ENCODE measurements at regions not wholly inside any gene's neighbourhood (a gene's known extent, or its start where the extent isn't known, plus 50 kb on each side); places are given as distances from the start of the nearest gene placed in this dataset.
"Not testable (repeated sequence)": the region's sequence is repeated elsewhere in the genome, so short reads cannot be mapped to it uniquely, and the experiment has no call there.

GRCh38 chr2:242041816-242042215, 172.3 kb downstream of the RTP5 start:
- no peak for DNase-seq (ENCODE audit: extremely low read depth, low read depth, low spot score)

GRCh38 chr2:242043538-242044312, 174.2 kb downstream of the RTP5 start:
- no peak for DNase-seq (ENCODE audit: extremely low read depth, low read depth, low spot score)

DNA sequence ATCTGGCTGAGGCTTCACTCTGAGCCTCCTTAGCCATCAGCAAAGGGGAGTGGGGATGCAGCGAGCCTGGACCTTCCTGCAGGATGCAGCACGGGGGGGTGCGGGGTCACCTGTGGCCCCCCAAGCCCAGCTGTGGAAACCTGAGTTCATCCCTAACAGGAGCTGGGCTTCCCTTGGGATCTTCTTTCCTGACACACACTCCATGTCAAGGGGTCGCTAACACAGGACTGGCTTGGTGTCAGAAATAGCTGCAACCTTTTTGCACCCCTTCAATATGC, 174.7 kb downstream of the RTP5 start:
- no peak for DNase-seq (ENCODE audit: extremely low read depth, low read depth, low spot score)

DNA sequence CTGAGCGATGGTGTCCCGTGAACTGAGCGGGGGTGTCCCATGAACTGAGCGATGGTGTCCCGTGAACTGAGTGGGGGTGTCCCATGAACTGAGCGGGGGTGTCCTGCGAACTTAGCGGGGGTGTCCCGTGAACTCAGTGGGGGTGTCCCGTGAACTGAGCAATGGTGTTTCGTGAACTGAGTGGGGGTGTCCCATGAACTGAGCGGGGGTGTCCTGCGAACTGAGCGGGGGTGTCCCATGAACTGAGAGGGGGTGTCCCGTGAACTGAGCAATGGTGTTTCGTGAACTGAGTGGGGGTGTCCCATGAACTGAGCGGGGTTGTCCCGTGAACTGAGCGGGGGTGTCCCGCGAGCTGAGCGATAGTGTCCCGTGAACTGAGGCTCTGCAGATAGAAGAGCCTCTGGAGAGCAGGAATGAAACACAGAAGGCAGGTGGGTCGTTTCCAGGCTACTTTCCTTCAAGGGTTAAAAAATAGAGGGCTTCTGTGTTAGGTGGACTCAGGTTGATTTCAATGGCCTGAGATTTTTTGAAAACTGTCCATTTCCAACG, 176.1 kb downstream of the RTP5 start:
- DNase-seq (ENCODE audit: extremely low read depth, low read depth, low spot score), result not testable (repeated sequence)

DNA sequence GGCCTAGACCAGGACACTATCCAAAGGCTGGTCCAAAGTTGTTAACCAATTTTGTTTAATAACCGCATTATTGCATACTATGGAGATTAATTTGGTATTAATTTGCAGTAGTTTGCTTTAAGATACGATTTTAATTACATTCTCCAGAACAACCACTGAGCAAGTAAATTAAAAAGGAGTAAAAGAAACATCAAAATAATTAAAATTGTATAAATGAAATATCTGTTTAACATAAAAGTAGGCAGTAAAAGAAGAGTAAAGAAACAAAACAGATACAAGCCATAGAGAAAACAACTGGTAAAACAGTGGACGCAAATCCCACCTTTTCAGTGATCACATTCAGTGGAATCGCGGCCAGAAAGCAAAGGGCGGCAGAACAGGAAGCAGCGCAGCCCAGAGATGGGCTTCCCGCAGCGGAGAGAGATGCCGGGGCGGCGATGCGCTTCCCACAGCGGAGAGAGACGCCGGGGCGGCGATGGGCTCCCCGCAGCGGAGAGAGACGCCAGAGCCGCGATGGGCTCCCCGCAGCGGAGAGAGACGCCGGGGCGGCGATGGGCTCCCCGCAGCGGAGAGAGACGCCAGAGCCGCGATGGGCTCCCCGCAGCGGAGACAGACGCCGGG, 176.8 kb downstream of the RTP5 start:
- DNase-seq (ENCODE audit: extremely low read depth, low read depth, low spot score), result no peak

DNA sequence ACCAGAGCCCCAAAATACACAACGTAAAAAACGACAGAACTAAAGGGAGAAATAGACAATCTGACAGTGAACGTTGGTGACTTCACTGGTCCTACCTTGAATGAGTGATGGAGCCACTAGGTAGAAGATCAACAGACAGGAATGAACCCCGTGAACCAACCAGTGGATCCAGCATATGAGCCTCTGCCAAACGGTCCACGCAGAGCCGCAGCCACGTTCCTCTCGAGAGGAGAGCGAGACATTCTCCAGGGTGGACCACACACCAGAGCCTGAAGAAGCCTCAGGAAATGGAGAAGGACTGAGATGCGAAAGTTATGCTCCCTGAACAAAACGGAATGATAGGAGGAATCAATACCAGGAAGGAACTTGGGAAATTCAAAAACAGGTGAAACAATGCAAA, 178.4 kb downstream of the RTP5 start:
- no peak for DNase-seq (ENCODE audit: extremely low read depth, low read depth, low spot score)

- DNase-seq (ENCODE audit: extremely low read depth, low read depth, low spot score), result no peak
Measured at GRCh38 chr2:242048479-242048878, 178.9 kb downstream of the RTP5 start.

DNA sequence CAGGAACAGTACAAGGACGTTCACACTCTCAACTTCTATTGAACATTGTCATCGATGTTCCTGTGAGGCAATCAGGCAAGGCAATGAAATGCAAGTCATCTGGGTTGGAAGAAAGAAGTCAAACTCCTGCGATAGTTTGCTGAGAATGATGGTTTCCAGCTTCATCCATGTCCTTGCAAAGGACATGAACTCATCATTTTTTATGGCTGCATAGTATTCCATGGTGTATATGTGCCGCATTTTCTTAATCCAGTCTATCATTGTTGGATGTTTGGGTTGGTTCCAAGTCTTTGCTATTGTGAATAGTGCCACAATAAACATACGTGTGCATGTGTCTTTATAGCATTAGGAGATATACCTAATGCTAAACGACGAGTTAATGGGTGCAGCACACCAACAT, 180.0 kb downstream of the RTP5 start:
- DNase-seq (ENCODE audit: extremely low read depth, low read depth, low spot score), result not testable (repeated sequence)

GRCh38 chr2:242051463-242051862, 181.9 kb downstream of the RTP5 start:
- DNase-seq (ENCODE audit: extremely low read depth, low read depth, low spot score), result no peak

DNA sequence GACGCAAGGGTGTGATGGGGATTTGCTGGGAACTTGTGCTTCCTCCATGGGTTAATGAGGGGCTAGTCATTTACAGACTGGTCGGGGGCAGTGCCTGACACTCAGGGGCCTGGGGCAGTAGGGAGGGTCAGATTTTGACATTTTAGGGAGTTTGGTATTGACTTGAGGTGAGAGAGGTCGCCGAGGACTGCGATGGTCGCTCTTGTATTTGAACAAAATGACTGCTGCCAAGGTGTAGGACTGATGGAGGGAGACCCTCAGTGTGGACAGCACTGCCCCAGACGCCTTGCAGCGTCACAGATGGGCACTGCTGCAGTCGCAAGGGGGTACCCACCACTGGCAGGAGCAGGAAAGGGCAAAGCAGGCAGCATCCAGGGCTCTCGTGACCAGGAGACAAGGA, 182.9 kb downstream of the RTP5 start:
- no peak for DNase-seq (ENCODE audit: extremely low read depth, low read depth, low spot score)

GRCh38 chr2:242053921-242054320, 184.4 kb downstream of the RTP5 start:
- no peak for DNase-seq (ENCODE audit: extremely low read depth, low read depth, low spot score)

GRCh38 chr2:242054406-242054805, 184.9 kb downstream of the RTP5 start:
- no peak for DNase-seq (ENCODE audit: extremely low read depth, low read depth, low spot score)

GRCh38 chr2:242054881-242055801, 185.6 kb downstream of the RTP5 start:
- DNase-seq (ENCODE audit: extremely low read depth, low read depth, low spot score), result no peak

DNA sequence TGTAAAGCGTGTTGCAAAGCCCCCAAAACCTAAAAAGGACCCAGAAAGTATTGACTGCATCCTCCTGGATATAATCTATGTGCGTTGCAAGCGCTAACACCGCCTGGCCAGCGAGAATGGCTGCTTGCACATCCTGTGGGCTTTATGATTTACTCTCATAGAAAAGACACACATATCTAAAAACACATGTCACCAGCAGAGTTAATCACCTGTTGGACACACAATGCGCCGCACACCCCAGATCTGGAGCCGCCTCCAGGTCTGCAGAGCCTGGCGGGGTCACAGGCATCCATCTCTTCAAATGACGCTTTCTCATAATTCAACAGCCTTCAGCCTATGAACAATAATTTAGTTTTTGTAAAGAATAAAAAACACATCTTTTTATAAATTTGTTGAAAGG, 186.5 kb downstream of the RTP5 start:
- DNase-seq (ENCODE audit: extremely low read depth, low read depth, low spot score), result no peak

DNA sequence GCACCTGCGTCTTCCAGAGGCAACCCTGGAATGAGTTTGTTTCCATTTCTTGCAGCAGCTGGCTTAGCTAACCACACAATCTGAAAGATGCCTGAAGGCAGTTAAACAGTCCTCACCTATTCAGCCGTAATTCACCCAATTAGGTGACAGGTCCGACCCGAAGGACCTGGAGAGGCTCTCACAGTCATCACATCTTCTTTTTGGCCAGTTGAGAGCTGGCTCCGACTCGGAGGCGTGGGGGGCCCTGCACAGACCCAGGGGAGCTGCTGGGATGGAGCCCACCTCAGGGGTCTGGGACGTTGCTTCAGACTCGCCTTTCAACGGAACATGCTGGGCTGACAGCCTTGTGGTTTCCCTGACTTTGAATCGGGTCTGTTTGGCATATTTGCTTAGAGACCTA, 187.3 kb downstream of the RTP5 start:
- DNase-seq (ENCODE audit: extremely low read depth, low read depth, low spot score), result no peak

- DNase-seq (ENCODE audit: extremely low read depth, low read depth, low spot score), result no peak
Measured at GRCh38 chr2:242057379-242058040, 188.0 kb downstream of the RTP5 start.

- DNase-seq (ENCODE audit: extremely low read depth, low read depth, low spot score), result no peak
Measured at GRCh38 chr2:242058116-242058680, 188.7 kb downstream of the RTP5 start.

- no peak for DNase-seq (ENCODE audit: extremely low read depth, low read depth, low spot score)
Measured at GRCh38 chr2:242059566-242059965, 190.0 kb downstream of the RTP5 start.

- DNase-seq (ENCODE audit: extremely low read depth, low read depth, low spot score), result peak; percentile 18
Measured at GRCh38 chr2:242060212-242060835, 190.8 kb downstream of the RTP5 start.

- not testable (repeated sequence) for DNase-seq (ENCODE audit: extremely low read depth, low read depth, low spot score)
Measured at GRCh38 chr2:242061930-242062329, 192.4 kb downstream of the RTP5 start.

All from glomerular endothelial cell (primary cell).